GM19043 (cell line): ENCODE measurements at regions not wholly inside any gene's neighbourhood (a gene's known extent, or its start where the extent isn't known, plus 50 kb on each side); places are given as distances from the start of the nearest gene placed in this dataset.

Experiments used
- ATAC-seq: cut with Tn5 transposase; IDR thresholded peaks from one replicate; pipeline ENCODE4 v1.9.1; 2021; ENCODE audit warnings: low read depth; ENCODE audit not compliant: unreplicated experiment

- ATAC-seq: no peak
These were observed 445.0 kb downstream of the CDH26 start for GRCh38 chr20:60403105-60403741.

GRCh38 chr20:60407011-60407771 is 449.0 kb downstream of the CDH26 start:
- ATAC-seq: no peak

- ATAC-seq: no peak
These were observed 449.7 kb downstream of the CDH26 start for GRCh38 chr20:60407938-60408337.

GRCh38 chr20:60408435-60408834 is 450.2 kb downstream of the CDH26 start:
- no peak for ATAC-seq

- no peak for ATAC-seq
These were observed 452.5 kb downstream of the CDH26 start for GRCh38 chr20:60410618-60411264.

- no peak for ATAC-seq
These were observed 453.6 kb downstream of the CDH26 start for GRCh38 chr20:60411813-60412212.

- no peak for ATAC-seq
These were observed 462.5 kb downstream of the CDH26 start for GRCh38 chr20:60420676-60421229.

GRCh38 chr20:60422848-60423247 is 464.6 kb downstream of the CDH26 start:
- ATAC-seq: no peak

GRCh38 chr20:60424267-60424902 is 466.2 kb downstream of the CDH26 start:
- no peak for ATAC-seq

- ATAC-seq: no peak
These were observed 469.3 kb downstream of the CDH26 start for GRCh38 chr20:60427516-60427915.

- no peak for ATAC-seq
These were observed 470.4 kb downstream of the CDH26 start for GRCh38 chr20:60428651-60429050.

- no peak for ATAC-seq
These were observed 472.3 kb downstream of the CDH26 start for GRCh38 chr20:60430516-60431001.

GRCh38 chr20:60431349-60431748 is 473.1 kb downstream of the CDH26 start:
- ATAC-seq: no peak

- ATAC-seq: no peak
These were observed 479.2 kb downstream of the CDH26 start for GRCh38 chr20:60437418-60437817.

GRCh38 chr20:60446267-60447111 is 488.3 kb downstream of the CDH26 start:
- no peak for ATAC-seq

- no peak for ATAC-seq
These were observed 489.5 kb downstream of the CDH26 start for GRCh38 chr20:60447703-60448102.

- ATAC-seq: no peak
These were observed 495.4 kb downstream of the CDH26 start for GRCh38 chr20:60453388-60454246.

- no peak for ATAC-seq
These were observed 496.3 kb downstream of the CDH26 start for GRCh38 chr20:60454491-60454890.

GRCh38 chr20:60455272-60455671 is 497.0 kb downstream of the CDH26 start:
- ATAC-seq: no peak
